ENCODE measurements at regions not wholly inside any gene's neighbourhood (a gene's known extent, or its start where the extent isn't known, plus 50 kb on each side); places are given as distances from the start of the nearest gene placed in this dataset.

GRCh38 chr18:41145516-41145915, 809.5 kb upstream of the PIK3C3 start:
- DNase-seq (ENCODE audit: low spot score), result peak; percentile 11

- no peak for DNase-seq (ENCODE audit: low spot score)
Observed at GRCh38 chr18:41144441-41144840, 810.6 kb upstream of the PIK3C3 start.

- DNase-seq (ENCODE audit: low spot score), result no peak
Observed at GRCh38 chr18:41140506-41140905, 814.5 kb upstream of the PIK3C3 start.

GRCh38 chr18:41135146-41135545, 819.9 kb upstream of the PIK3C3 start:
- DNase-seq (ENCODE audit: low spot score), result no peak

GRCh38 chr18:41134426-41134825, 820.6 kb upstream of the PIK3C3 start:
- no peak for DNase-seq (ENCODE audit: low spot score)

DNA sequence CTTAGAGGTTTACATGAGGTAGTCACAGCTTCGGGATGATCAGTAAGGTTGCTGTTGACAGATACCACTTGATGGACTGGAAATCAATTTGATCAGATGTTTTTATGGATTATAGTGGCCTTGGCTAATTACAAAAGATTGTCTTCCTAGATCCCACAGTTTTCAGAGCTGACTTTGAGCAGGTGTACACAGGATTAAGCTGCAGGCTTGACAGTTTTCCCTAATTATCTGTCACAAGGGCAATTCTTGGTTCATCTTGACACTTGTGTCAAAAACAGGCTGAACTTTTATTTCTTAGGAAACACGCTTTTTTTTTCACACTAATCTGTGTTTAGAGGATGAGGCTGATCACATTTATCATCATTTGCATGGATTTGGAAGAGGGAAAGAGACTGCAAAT, 824.0 kb upstream of the PIK3C3 start:
- no peak for DNase-seq (ENCODE audit: low spot score)

DNA sequence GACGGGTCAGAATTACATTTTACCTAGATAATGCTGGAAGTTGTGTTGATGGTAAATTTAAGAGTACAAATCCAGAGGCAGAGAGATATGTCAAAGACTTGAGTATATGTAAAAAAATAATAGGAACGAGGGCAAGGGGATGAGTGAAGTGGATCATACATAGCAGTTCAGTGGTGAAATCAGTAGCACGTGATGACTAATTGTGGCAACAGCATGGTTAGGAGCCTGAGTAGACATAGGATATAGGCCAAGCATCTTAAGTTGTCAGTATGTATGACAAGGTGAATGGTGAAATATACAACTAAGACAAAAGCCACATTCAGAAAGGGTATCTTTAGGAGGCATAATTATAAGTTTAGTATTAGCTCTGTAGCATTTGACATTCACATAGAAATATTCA, 826.5 kb upstream of the PIK3C3 start:
- DNase-seq (ENCODE audit: low spot score), result no peak

DNA sequence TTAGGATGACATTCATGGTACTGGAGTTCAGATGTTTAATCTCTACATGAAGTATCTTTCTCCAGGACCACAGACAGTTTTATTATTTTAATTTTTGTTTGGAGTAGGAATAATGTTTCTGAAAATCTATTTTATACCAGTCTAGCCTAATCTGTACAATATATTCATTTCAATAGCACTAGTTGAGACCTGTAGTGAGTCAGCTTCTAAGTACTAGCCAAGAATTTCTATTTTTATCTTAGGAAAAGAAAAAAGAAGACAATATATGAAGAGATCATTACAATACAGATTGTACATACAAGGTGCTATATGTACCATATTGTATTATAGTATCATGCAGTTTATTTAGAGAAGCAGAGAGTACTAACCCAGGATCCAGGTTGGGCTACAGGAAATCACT, 826.9 kb upstream of the PIK3C3 start:
- no peak for DNase-seq (ENCODE audit: low spot score)

GRCh38 chr18:41126541-41127235, 828.3 kb upstream of the PIK3C3 start:
- DNase-seq (ENCODE audit: low spot score), result no peak

DNA sequence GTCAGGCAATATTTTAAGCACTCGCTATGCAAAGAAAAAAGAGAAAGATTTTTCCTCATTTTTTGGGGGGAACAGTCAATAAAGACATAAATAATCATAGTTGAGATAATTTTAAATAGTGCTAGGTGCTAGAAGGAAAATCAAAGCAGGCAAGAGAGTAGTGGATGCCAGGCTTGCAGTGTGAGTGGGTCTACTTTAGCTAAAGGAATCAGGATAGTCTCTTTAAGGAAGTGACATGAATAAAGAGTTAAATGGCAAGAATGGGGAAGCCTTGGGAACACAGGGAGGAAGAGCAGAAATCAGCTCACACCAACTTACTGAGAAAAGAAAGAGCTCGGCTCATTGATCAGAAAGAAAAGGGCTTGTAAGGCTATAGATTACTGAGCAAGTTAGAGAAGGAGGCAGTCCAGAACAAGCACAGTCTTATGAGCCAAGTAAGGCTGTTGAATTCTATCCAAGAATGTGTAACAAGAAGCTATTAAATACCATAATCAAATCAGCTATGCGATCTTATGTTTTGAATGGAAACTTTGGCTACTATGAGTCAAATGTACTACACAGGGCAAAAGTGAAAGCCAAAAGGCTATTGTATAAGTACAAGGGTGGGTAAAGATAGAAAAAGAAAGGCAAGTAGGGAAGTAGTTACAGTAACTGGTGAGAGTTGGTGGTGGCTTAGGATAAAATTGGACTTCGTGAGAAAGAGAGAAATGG, 833.8 kb upstream of the PIK3C3 start:
- DNase-seq (ENCODE audit: low spot score), result no peak

- no peak for DNase-seq (ENCODE audit: low spot score)
Observed at GRCh38 chr18:41119031-41119430, 836.0 kb upstream of the PIK3C3 start.

- DNase-seq (ENCODE audit: low spot score), result no peak
Observed at GRCh38 chr18:41113885-41114482, 841.0 kb upstream of the PIK3C3 start.

- DNase-seq (ENCODE audit: low spot score), result no peak
Observed at GRCh38 chr18:41099451-41099850, 855.6 kb upstream of the PIK3C3 start.

GRCh38 chr18:41096504-41096903, 858.5 kb upstream of the PIK3C3 start:
- DNase-seq (ENCODE audit: low spot score), result no peak

DNA sequence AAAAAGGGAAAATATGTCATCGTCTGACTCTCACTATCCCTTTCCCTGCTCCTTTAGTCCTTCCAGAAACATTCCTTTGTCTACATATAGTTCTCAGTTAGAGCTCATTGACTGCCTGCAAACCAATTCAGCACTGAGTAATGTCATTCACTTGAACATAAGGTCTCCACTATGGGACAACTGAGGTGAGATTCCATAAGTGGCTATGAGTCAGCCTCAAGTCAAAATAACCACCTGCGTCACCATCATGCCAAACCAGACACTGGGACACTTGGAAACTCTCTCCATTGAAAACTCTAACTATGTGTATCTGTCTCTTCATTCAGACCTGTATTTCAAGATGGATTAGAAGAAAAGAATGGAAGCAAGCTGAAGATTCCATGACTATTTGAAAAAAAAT, 878.0 kb upstream of the PIK3C3 start:
- no peak for DNase-seq (ENCODE audit: low spot score)

- DNase-seq (ENCODE audit: low spot score), result no peak
Observed at GRCh38 chr18:41075212-41075611, 879.8 kb upstream of the PIK3C3 start.

DNA sequence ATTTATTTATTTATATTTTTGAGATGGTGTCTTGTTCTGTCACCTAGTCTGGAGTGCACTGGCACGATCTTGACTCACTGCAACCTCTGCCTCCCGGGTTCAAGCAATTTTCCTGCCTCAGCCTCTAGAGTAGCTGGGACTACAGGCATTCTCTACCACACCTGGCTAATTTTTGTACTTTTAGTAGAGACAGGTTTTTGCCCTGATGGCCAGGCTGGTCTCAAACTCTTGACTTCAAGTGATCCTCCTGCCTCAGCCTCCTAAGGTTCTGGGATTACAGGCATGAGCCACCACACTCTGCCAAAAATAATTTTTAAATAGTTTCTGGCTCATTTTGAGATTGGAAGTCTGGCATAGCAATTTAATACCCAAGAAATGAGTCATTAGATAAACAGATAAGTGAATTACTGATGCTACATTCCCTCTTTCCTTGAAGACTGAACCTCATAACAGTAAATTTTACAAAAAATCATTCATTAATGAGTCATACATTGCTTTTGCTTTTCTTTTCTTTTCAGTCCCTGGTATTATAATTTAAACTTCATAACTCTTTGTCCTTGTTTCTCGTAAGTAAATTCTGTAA, 881.6 kb upstream of the PIK3C3 start:
- no peak for DNase-seq (ENCODE audit: low spot score)

DNA sequence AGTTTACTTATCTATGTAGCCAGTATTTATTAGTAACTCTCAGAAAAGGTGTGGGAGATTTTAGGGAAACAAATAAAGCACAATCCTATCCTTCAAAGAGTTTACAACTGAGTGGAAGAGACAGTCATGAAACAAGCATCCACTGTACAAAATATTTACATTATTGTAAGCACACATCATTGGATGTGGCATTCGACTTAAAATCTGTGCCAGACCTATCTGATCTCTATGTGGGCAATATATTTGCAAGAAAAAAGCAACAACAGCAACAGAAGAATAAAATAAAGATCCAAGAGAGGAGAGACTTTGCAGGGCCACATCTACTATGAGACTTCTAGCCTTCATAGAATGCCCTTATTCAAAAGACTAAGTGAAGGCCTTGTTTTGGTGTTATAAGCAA, 882.1 kb upstream of the PIK3C3 start:
- no peak for DNase-seq (ENCODE audit: low spot score)

GRCh38 chr18:41071826-41072225, 883.2 kb upstream of the PIK3C3 start:
- no peak for DNase-seq (ENCODE audit: low spot score)

GRCh38 chr18:41069167-41069566, 885.9 kb upstream of the PIK3C3 start:
- no peak for DNase-seq (ENCODE audit: low spot score)

DNA sequence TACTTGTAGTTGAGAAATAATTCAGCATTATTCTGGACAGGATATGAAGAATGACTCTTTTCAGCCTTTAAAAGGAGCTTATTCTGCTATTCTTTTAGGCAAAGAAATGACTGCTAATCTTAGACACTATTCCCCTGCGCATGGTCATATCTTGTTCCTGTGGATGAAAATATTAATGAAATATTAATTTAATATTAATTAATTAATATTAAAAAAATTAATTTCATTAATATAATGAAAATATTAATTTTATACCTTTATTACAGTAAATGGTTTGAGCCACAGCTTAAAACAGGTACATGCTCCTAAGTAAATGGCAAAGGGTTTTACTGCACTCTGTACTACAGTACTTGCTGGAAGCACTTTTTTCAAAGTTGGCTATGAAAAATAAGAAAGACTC, 890.1 kb upstream of the PIK3C3 start:
- DNase-seq (ENCODE audit: low spot score), result no peak

DNA sequence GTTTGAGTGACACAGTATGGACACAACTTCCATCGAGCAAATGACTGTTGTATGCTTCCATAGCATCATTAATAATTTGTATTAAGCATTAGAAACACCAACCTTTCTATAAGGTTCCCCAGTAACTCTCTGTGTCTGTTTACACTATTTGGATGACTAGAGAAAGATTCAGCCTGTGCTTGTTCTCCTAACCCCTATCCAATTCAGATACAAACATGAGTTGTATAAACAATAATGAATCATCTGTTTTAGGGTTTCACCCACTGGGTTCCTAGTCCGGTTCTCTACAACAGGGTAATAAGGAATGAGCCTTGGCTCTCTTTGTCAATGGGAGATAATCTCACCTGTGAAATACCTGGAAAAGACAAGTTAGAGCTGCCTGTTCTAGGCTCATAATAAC, 894.1 kb upstream of the PIK3C3 start:
- no peak for DNase-seq (ENCODE audit: low spot score)

- no peak for DNase-seq (ENCODE audit: low spot score)
Observed at GRCh38 chr18:41059126-41059415, 896.0 kb upstream of the PIK3C3 start.
